BLaER1 (cell line): ENCODE measurements at regions not wholly inside any gene's neighbourhood (a gene's known extent, or its start where the extent isn't known, plus 50 kb on each side); places are given as distances from the start of the nearest gene placed in this dataset.

Source experiments
- H3K27ac ChIP-seq: shearing (Covaris generic); formaldehyde crosslinking; 2 replicates; pipeline ENCODE4 v1.8.1; 2022
- H3K27me3 ChIP-seq: shearing (Covaris generic); formaldehyde crosslinking; 2 replicates; pipeline ENCODE4 v1.8.1; 2022
- H3K36me3 ChIP-seq: shearing (Covaris generic); formaldehyde crosslinking; 2 replicates; pipeline ENCODE4 v1.8.1; 2022
- H3K4me1 ChIP-seq: shearing (Covaris generic); formaldehyde crosslinking; 2 replicates; pipeline ENCODE4 v1.8.1; 2022
- H3K4me2 ChIP-seq: shearing (Covaris generic); formaldehyde crosslinking; 2 replicates; pipeline ENCODE4 v1.8.1; 2022
- H3K4me3 ChIP-seq: shearing (Covaris generic); formaldehyde crosslinking; 2 replicates; pipeline ENCODE4 v1.8.1; 2022
- H3K9ac ChIP-seq: shearing (Covaris generic); formaldehyde crosslinking; 2 replicates; pipeline ENCODE4 v1.8.1; 2022
- H3K9me3 ChIP-seq: shearing (Covaris generic); formaldehyde crosslinking; 2 replicates; pipeline ENCODE4 v1.8.1; 2022
- H4K20me1 ChIP-seq: shearing (Covaris generic); formaldehyde crosslinking; 2 replicates; pipeline ENCODE4 v1.8.1; 2022
- Cebpa-rat ChIP-seq: shearing (Covaris generic); IDR thresholded peaks from 2 replicates; pipeline ENCODE4 v1.8.1; 2022

DNA sequence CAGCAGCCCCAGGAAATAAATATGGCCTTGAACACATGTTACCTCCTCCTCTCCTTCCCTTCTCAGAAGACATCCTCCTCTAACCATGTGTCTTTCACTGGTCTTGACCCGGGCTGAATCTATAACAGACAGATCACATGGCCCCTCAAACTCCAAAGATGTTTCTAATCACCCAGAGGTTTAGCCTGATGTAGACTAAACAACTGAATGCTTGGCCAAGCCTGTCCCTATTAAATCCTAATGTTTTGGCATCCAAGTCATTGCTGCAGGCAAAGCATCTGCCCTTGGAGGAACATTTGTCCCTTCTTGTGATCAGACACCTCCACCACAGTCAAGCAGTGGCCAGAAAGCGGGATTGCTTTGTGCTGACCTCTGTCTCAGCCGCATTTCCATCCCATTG is 65.5 kb downstream of the ANKRD60 start:
- Histone ChIP-seq H3K9me3 (no peaks in the 10 kb centered on the region), H3K9ac (no peak overlapping the region), H3K4me2 (no peak overlapping the region), H3K27me3 (no peaks in the 10 kb centered on the region), H3K36me3 (no peaks in the 10 kb centered on the region), H3K4me1 (peaks cover 13% of the 10 kb centered on the region), H3K4me3 (no peak overlapping the region), H4K20me1 (no peaks in the 10 kb centered on the region), H3K27ac (no peak overlapping the region)
- TF ChIP-seq Cebpa-rat, result no peak

DNA sequence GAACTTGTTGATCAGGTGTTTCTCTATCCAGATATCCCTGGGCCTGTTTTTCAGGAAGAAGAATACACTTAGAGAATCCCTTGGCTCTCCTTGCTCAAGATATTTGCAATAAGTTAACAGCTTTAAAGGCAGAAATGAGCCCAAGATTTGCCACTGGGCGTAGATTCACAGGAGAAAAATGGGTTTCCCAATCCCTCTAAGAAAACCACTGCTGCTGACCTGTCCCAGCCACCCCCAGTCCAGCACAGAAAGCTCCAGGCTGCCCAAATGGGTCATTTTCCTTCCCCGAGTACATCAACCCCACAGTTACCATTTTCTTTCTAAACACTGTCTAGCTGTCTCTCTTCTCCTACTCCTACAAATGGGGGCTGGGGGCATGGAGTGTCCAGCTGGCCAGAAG is 67.3 kb downstream of the ANKRD60 start:
- no peaks in the 10 kb centered on the region for H4K20me1 ChIP-seq
- peaks cover 5% of the 10 kb centered on the region for H3K4me1 ChIP-seq
- H3K27me3 ChIP-seq, result no peaks in the 10 kb centered on the region
- H3K36me3 ChIP-seq, result no peaks in the 10 kb centered on the region
- H3K9me3 ChIP-seq, result no peaks in the 10 kb centered on the region
- no peak overlapping the region for H3K4me3 ChIP-seq
- H3K27ac ChIP-seq, result no peak overlapping the region
- H3K9ac ChIP-seq, result no peak overlapping the region
- TF ChIP-seq Cebpa-rat, result no peak
- H3K4me2 ChIP-seq, result no peak overlapping the region

DNA sequence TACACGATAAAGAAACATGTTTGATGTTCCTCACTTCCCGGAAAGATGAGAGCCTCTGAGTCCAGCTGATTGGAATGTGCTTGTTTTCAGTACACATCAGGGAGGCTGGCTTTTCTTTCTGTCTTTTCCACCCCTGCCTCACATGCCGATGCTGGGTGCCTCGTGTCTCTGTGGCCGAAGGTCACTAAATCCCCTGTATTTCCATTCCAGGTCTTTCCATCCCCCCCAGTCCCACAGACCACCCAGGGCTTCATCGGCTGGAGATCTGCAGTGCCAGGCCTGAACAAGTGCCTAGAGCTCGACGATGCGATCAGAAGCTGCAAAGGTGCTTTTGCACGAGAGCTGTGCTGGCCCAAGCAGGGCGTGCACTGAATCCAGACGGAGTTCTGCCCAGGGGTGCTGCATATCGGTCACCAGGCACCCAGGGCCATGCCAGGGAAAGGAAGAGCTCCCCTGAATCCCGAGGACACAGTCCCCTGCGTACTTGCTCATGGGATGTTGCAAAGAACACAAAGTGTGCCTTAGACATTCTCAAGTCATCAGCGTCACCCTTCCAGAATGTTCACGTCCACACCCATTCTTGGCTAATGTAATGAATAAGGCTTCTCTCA is 67.9 kb downstream of the ANKRD60 start:
- Histone ChIP-seq H3K36me3 (no peaks in the 10 kb centered on the region), H3K27ac (no peak overlapping the region), H3K4me2 (no peak overlapping the region), H4K20me1 (no peaks in the 10 kb centered on the region), H3K27me3 (no peaks in the 10 kb centered on the region), H3K4me1 (peaks cover 11% of the 10 kb centered on the region), H3K4me3 (no peak overlapping the region), H3K9me3 (no peaks in the 10 kb centered on the region), H3K9ac (no peak overlapping the region)
- TF ChIP-seq Cebpa-rat, result no peak

DNA sequence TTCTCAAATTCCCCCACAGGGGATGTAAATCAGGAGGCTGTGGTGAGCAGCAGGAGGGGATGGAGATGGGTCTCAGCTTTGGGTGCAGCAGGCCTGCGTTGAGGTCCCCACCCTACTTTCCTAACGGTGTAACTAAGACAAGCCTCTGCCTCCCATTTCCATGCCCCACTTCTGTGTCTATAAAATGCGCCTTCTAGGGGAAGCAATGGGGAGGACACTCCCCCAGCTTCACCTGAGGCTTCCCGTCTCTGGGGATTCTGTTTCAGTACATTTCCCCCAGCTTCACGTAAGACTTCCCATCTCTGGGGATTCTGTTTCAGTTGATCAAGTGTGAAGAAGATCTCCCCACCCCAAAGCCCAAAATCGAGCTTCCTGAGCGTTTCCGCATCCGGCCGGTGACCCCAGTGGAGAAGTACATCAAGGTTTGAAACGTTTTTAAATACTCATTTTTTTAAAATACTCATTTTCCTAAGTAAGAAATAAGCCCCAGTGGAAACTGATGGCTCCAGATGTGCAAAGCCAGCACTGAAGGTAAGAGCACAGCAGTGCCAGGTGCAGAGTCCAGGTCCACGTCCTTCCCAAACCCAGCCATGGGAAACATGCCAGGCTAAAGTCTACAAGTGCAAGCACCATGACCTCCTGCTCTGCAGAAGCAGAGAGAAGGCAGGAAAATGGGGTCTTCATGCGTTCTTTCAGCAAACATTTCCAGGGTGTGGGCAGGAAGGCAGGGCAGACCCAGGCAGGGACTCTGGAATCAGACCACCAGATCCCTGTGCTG is 73.1 kb downstream of the ANKRD60 start:
- Histone ChIP-seq H3K36me3 (no peaks in the 10 kb centered on the region), H3K4me1 (peaks cover 51% of the 10 kb centered on the region)
- TF ChIP-seq Cebpa-rat, result no peak

GRCh38 chr20:58154113-58154512 is 74.3 kb downstream of the ANKRD60 start:
- no peak overlapping the region for H3K4me3 ChIP-seq
- H3K27me3 ChIP-seq, result no peaks in the 10 kb centered on the region

More for the DNA sequence above, 73.1 kb downstream of the ANKRD60 start:
- H4K20me1 ChIP-seq, result no peaks in the 10 kb centered on the region
- H3K9ac ChIP-seq, result no peak overlapping the region
- H3K27me3 ChIP-seq, result no peaks in the 10 kb centered on the region
- peak overlapping the region; percentile 45; the same call in 1 of the 2 replicates for H3K27ac ChIP-seq
- peak overlapping the region; percentile 88 for H3K4me2 ChIP-seq
- no peak overlapping the region; the same call in 1 of the 2 replicates for H3K4me3 ChIP-seq
- H3K9me3 ChIP-seq, result no peaks in the 10 kb centered on the region

GRCh38 chr20:58153121-58153520 is 75.3 kb downstream of the ANKRD60 start:
- H3K4me1 ChIP-seq, result peaks cover 72% of the 10 kb centered on the region
- no peaks in the 10 kb centered on the region for H3K27me3 ChIP-seq
- no peaks in the 10 kb centered on the region for H3K36me3 ChIP-seq
- no peaks in the 10 kb centered on the region for H4K20me1 ChIP-seq
- TF ChIP-seq Cebpa-rat, result no peak
- no peak overlapping the region for H3K27ac ChIP-seq
- peaks cover 5% of the 10 kb centered on the region; the same call in 1 of the 2 replicates for H3K9me3 ChIP-seq
- no peak overlapping the region for H3K9ac ChIP-seq
- no peak overlapping the region for H3K4me3 ChIP-seq
- H3K4me2 ChIP-seq, result peak overlapping the region; percentile 88

More at GRCh38 chr20:58154113-58154512, 74.3 kb downstream of the ANKRD60 start:
- Histone ChIP-seq H3K4me1 (peaks cover 63% of the 10 kb centered on the region), H4K20me1 (no peaks in the 10 kb centered on the region), H3K9ac (no peak overlapping the region), H3K9me3 (no peaks in the 10 kb centered on the region), H3K4me2 (peak overlapping the region; percentile 88), H3K27ac (peak overlapping the region; percentile 24; the same call in 1 of the 2 replicates), H3K36me3 (no peaks in the 10 kb centered on the region)
- no peak for TF ChIP-seq Cebpa-rat

- no peak for TF ChIP-seq Cebpa-rat
- H3K4me1 ChIP-seq, result peaks cover 71% of the 10 kb centered on the region
- no peak overlapping the region for H3K9ac ChIP-seq
- H3K27ac ChIP-seq, result no peak overlapping the region
- no peaks in the 10 kb centered on the region for H3K27me3 ChIP-seq
- peak overlapping the region; percentile 83 for H3K4me2 ChIP-seq
- H3K9me3 ChIP-seq, result peaks cover 29% of the 10 kb centered on the region
- 0 out of 2 replicates have a peak overlapping the region, but pooled peaks have one; percentile 11 for H3K4me3 ChIP-seq
- no peaks in the 10 kb centered on the region for H3K36me3 ChIP-seq
- no peaks in the 10 kb centered on the region for H4K20me1 ChIP-seq
Measured at GRCh38 chr20:58150772-58151171, 77.7 kb downstream of the ANKRD60 start.

- H3K4me3 ChIP-seq, result no peak overlapping the region
- no peaks in the 10 kb centered on the region for H4K20me1 ChIP-seq
- no peaks in the 10 kb centered on the region for H3K36me3 ChIP-seq
- H3K27ac ChIP-seq, result no peak overlapping the region
- H3K4me1 ChIP-seq, result peaks cover 59% of the 10 kb centered on the region
- H3K9ac ChIP-seq, result no peak overlapping the region
- no peak for TF ChIP-seq Cebpa-rat
- H3K9me3 ChIP-seq, result peaks cover 35% of the 10 kb centered on the region
- H3K27me3 ChIP-seq, result no peaks in the 10 kb centered on the region; the same call in 1 of the 2 replicates
- H3K4me2 ChIP-seq, result peak overlapping the region; percentile 83
Measured at GRCh38 chr20:58149437-58150091, 78.9 kb downstream of the ANKRD60 start.

DNA sequence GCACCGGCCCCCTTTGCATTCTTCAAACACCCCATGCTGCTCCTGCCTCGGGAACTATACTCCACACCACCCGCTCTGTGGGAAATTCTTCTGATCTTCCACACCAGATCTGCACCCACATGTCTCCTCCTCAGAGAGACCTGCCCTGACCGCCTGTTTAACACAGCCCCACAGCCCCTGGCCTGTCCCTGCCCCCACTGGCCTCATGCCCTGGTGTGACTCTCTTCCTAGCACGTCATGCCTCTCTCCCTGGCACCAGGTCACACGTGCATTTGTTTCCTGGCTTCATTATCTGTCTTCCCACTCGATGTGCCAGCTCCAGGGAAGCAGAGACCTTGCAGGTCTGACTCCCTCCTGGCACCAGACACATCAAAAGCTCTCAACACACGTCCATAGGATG is 79.6 kb downstream of the ANKRD60 start:
- H3K4me3 ChIP-seq, result no peak overlapping the region
- peaks cover 35% of the 10 kb centered on the region for H3K9me3 ChIP-seq
- H3K4me1 ChIP-seq, result peaks cover 52% of the 10 kb centered on the region
- no peak for TF ChIP-seq Cebpa-rat
- no peaks in the 10 kb centered on the region for H4K20me1 ChIP-seq
- no peak overlapping the region for H3K9ac ChIP-seq
- no peaks in the 10 kb centered on the region for H3K36me3 ChIP-seq
- H3K4me2 ChIP-seq, result peak overlapping the region; percentile 83; the same call in 1 of the 2 replicates
- H3K27ac ChIP-seq, result no peak overlapping the region
- H3K27me3 ChIP-seq, result no peaks in the 10 kb centered on the region; the same call in 1 of the 2 replicates
